ENCODE measurements at regions not wholly inside any gene's neighbourhood (a gene's known extent, or its start where the extent isn't known, plus 50 kb on each side); places are given as distances from the start of the nearest gene placed in this dataset.
"Not testable (repeated sequence)": the region's sequence is repeated elsewhere in the genome, so short reads cannot be mapped to it uniquely, and the experiment has no call there.

- DNase-seq, result no peak
Measured at GRCh38 chr2:118791483-118791882, 56.0 kb downstream of the EN1 start.

- DNase-seq, result no peak
Measured at GRCh38 chr2:118786746-118787145, 60.7 kb downstream of the EN1 start.

- DNase-seq, result peak; percentile 31
Measured at GRCh38 chr2:118784860-118785259, 62.6 kb downstream of the EN1 start.

GRCh38 chr2:118779362-118779761 lies 68.1 kb downstream of the EN1 start:
- DNase-seq, result no peak

GRCh38 chr2:118774458-118775133 lies 72.9 kb downstream of the EN1 start:
- DNase-seq, result no peak

- no peak for DNase-seq
Measured at GRCh38 chr2:118773826-118774225, 73.6 kb downstream of the EN1 start.

- no peak for DNase-seq
Measured at GRCh38 chr2:118772487-118773200, 74.8 kb downstream of the EN1 start.

- DNase-seq, result no peak
Measured at GRCh38 chr2:118769707-118770400, 77.6 kb downstream of the EN1 start.

GRCh38 chr2:118766871-118767270 lies 80.6 kb downstream of the EN1 start:
- DNase-seq, result no peak

- DNase-seq, result peak; percentile 43
Measured at GRCh38 chr2:118764855-118765254, 82.6 kb downstream of the EN1 start.

GRCh38 chr2:118763797-118764196 lies 83.7 kb downstream of the EN1 start:
- peak; percentile 67 for DNase-seq

- no peak for DNase-seq
Measured at GRCh38 chr2:118762290-118762689, 85.2 kb downstream of the EN1 start.

- no peak for DNase-seq
Measured at GRCh38 chr2:118761771-118762170, 85.7 kb downstream of the EN1 start.

GRCh38 chr2:118755901-118756300 lies 91.5 kb downstream of the EN1 start:
- DNase-seq, result no peak

- DNase-seq, result no peak
Measured at GRCh38 chr2:118755384-118755783, 92.1 kb downstream of the EN1 start.

GRCh38 chr2:118752762-118753429 lies 94.6 kb downstream of the EN1 start:
- no peak for DNase-seq

- no peak for DNase-seq
Measured at GRCh38 chr2:118750959-118751565, 96.4 kb downstream of the EN1 start.

GRCh38 chr2:118748245-118748885 lies 99.1 kb downstream of the EN1 start:
- DNase-seq, result peak; percentile 38

GRCh38 chr2:118747637-118748036 lies 99.8 kb downstream of the EN1 start:
- no peak for DNase-seq

GRCh38 chr2:118747066-118747465 lies 100.4 kb downstream of the EN1 start:
- DNase-seq, result no peak

GRCh38 chr2:118744682-118745181 lies 102.7 kb downstream of the EN1 start:
- DNase-seq, result not testable (repeated sequence)
